NCI-H526 (cell line): ENCODE measurements at regions not wholly inside any gene's neighbourhood (a gene's known extent, or its start where the extent isn't known, plus 50 kb on each side); places are given as distances from the start of the nearest gene placed in this dataset.

ENCODE experiments used
- DNase-seq, 2 experiments: peaks; one replicate each; lab custom pipeline; 2025; lab: John Stamatoyannopoulos, UW

GRCh38 chr5:133708331-133708850, 96.0 kb upstream of the FSTL4 start:
- DNase-seq = no peak

GRCh38 chr5:133707629-133708028, 95.3 kb upstream of the FSTL4 start:
- no peak for DNase-seq

- DNase-seq = no peak
These were observed 94.4 kb upstream of the FSTL4 start for GRCh38 chr5:133706506-133707430.

- DNase-seq = no peak
These were observed 93.0 kb upstream of the FSTL4 start for GRCh38 chr5:133705331-133705730.

- no peak for DNase-seq
These were observed 92.1 kb upstream of the FSTL4 start for GRCh38 chr5:133704411-133704810.

GRCh38 chr5:133703935-133704334, 91.6 kb upstream of the FSTL4 start:
- DNase-seq = no peak

- DNase-seq = peak in 1 of 2 experiments; percentile 8
These were observed 90.7 kb upstream of the FSTL4 start for GRCh38 chr5:133702791-133703770.

- DNase-seq = no peak
These were observed 89.5 kb upstream of the FSTL4 start for GRCh38 chr5:133701871-133702270.

- DNase-seq = no peak
These were observed 87.9 kb upstream of the FSTL4 start for GRCh38 chr5:133700251-133700650.

- no peak for DNase-seq
These were observed 86.5 kb upstream of the FSTL4 start for GRCh38 chr5:133698646-133699526.

GRCh38 chr5:133698259-133698554, 85.9 kb upstream of the FSTL4 start:
- DNase-seq = no peak

GRCh38 chr5:133697536-133698258, 85.4 kb upstream of the FSTL4 start:
- no peak for DNase-seq

GRCh38 chr5:133696782-133697507, 84.6 kb upstream of the FSTL4 start:
- no peak for DNase-seq

- DNase-seq = no peak
These were observed 83.8 kb upstream of the FSTL4 start for GRCh38 chr5:133696006-133696584.

- no peak for DNase-seq
These were observed 82.0 kb upstream of the FSTL4 start for GRCh38 chr5:133694181-133694831.

GRCh38 chr5:133691448-133691847, 79.1 kb upstream of the FSTL4 start:
- no peak for DNase-seq

- DNase-seq = no peak
These were observed 78.4 kb upstream of the FSTL4 start for GRCh38 chr5:133690746-133691145.

- no peak for DNase-seq
These were observed 76.0 kb upstream of the FSTL4 start for GRCh38 chr5:133688391-133688790.
